Stimulated activated naive CD8-positive, alpha-beta T cell treated with anti-CD3 and anti-CD28 coated beads, Interleukin-15, amount 100 ng/mL, for 72 hours (primary cell): ENCODE measurements at regions not wholly inside any gene's neighbourhood (a gene's known extent, or its start where the extent isn't known, plus 50 kb on each side); places are given as distances from the start of the nearest gene placed in this dataset.

ENCODE experiments used
- ATAC-seq: fragments of 150-1000 bp; cut with Tn5 transposase; 2 replicates; pipeline ENCODE4 v1.10.0; 2021; ENCODE audit warnings: mild to moderate bottlenecking, moderate library complexity
- DNase-seq, 2 donors: peaks; one replicate each; pipeline ENCODE4 v3.0.0; 2021 to 2022
- H3K27ac Mint-ChIP-seq, 2 donors: one replicate each; pipeline ENCODE4 v1.8.0; 2022; ENCODE audit warnings: mild to moderate bottlenecking in 2 of 2, mixed read lengths in 2 of 2, moderate library complexity in 2 of 2
- H3K27me3 Mint-ChIP-seq: one replicate; pipeline ENCODE4 v1.8.0; 2022; ENCODE audit warnings: mixed read lengths
- H3K4me1 Mint-ChIP-seq: one replicate; pipeline ENCODE4 v1.8.0; 2022; ENCODE audit warnings: mild to moderate bottlenecking, mixed read lengths
- H3K4me3 Mint-ChIP-seq, 2 donors: one replicate each; pipeline ENCODE4 v1.8.0; 2022; ENCODE audit warnings: mild to moderate bottlenecking in 2 of 2, mixed read lengths in 2 of 2, moderate library complexity in 1 of 2
- H3K9me3 Mint-ChIP-seq, 2 donors: one replicate each; pipeline ENCODE4 v1.8.0; 2022; ENCODE audit warnings: mixed read lengths in 2 of 2

DNA sequence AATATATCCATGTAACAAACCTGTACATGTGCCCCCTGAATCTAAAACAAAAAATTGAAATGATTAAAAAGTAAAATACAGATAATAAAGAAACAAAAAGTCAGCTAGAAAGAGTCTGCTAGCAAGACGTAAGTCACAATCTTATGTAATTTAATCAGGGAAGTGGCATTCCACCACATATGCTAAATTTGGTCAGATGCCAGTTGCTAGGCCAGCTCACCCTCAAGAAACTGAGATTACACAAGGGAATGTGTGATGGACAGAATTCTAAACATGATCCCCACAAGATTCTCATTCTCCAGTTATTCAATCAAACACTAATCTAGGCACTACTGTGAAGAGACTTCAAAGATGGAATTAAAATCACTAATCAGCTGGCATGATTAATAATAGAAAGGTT is 689.3 kb downstream of the CENPC start:
- Mint-ChIP-seq H3K4me1 (no peaks in the 10 kb centered on the region), H3K4me3 (no peak overlapping the region), H3K9me3 (peaks cover 4 to 7% of the 10 kb centered on the region in 2 donors), H3K27ac (no peak overlapping the region), H3K27me3 (no peaks in the 10 kb centered on the region)
- DNase-seq = no peak
- ATAC-seq = no peak

DNA sequence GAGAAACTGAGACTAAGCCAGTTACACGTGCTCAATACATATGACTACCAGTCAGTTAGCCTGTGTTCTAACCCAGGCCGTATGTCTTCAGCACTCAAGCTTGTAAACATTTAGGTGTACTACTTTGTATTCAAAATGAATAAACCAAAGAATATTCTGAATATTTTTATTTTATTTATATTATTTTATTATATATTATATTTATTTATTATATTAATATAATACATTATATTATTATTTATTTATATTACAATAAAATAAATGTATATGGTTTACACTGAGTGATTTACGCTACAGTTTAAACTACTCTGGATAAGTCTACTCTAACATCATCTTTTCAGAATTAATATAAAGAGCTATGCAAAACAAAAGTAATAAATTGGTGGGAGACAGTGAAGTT is 691.5 kb downstream of the CENPC start:
- Mint-ChIP-seq H3K27me3 (no peaks in the 10 kb centered on the region), H3K9me3 (peaks cover 4 to 7% of the 10 kb centered on the region in 2 donors), H3K27ac (no peak overlapping the region), H3K4me3 (no peak overlapping the region), H3K4me1 (no peaks in the 10 kb centered on the region)
- ATAC-seq = no peak
- DNase-seq = no peak

GRCh38 chr4:66852843-66853242 is 692.5 kb downstream of the CENPC start:
- Mint-ChIP-seq H3K27me3 (no peaks in the 10 kb centered on the region), H3K4me1 (no peaks in the 10 kb centered on the region), H3K9me3 (peaks cover 4 to 7% of the 10 kb centered on the region in 2 donors), H3K27ac (no peak overlapping the region), H3K4me3 (no peak overlapping the region)
- DNase-seq (no peak), ATAC-seq (no peak)

DNA sequence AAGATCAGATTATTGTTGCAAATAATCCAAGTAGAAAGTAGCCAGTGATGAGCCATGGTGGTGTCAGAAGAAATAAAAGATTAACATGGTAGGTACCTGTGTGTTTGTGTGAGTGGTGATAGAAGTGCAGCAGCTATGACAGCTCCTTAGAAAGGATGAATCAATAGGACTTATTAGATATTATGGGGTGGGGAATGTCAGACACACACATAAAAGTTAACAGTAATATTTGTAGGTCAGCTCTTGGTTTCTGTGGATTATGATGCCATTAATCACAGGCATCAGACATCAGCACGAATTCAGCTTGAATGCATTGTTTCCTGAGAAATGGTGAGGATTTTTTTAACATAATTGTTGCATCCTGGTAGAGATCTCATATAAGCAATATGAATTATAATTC is 695.7 kb downstream of the CENPC start:
- Mint-ChIP-seq H3K4me1 (no peaks in the 10 kb centered on the region), H3K4me3 (no peak overlapping the region), H3K27ac (no peak overlapping the region), H3K27me3 (no peaks in the 10 kb centered on the region), H3K9me3 (peaks cover 2 to 4% of the 10 kb centered on the region in 2 donors)
- no peak for ATAC-seq
- no peak for DNase-seq

GRCh38 chr4:66842724-66843088 is 702.6 kb downstream of the CENPC start:
- H3K27me3 Mint-ChIP-seq = no peaks in the 10 kb centered on the region
- no peak overlapping the region for H3K27ac Mint-ChIP-seq
- H3K4me3 Mint-ChIP-seq = no peak overlapping the region
- DNase-seq = no peak
- no peak for ATAC-seq
- H3K4me1 Mint-ChIP-seq = no peaks in the 10 kb centered on the region
- H3K9me3 Mint-ChIP-seq = peaks cover 8 to 10% of the 10 kb centered on the region in 2 donors

GRCh38 chr4:66842026-66842723 is 703.1 kb downstream of the CENPC start:
- H3K27me3 Mint-ChIP-seq = no peaks in the 10 kb centered on the region
- H3K9me3 Mint-ChIP-seq = peaks cover 8 to 10% of the 10 kb centered on the region in 2 donors
- H3K27ac Mint-ChIP-seq = no peak overlapping the region
- DNase-seq = no peak
- H3K4me1 Mint-ChIP-seq = no peaks in the 10 kb centered on the region
- no peak overlapping the region for H3K4me3 Mint-ChIP-seq
- ATAC-seq = no peak

DNA sequence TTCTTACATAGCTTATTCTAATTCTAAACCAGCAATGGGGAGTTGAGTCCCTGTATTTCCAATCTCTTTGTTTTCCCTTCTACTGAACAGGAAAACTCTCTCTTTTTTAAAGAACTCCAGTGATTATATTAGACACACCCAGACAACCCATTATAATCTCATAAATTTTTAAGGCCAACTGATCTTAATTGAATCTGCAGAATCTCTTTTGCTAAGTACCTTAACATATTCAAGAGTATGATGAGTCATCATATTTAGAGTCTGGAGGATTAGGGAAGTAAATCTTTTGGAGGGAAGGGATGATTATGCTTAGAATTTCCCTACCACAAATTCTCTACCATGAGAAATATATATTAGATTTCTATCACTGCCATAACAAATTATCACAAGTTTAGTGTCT is 705.1 kb downstream of the CENPC start:
- ATAC-seq (no peak), DNase-seq (no peak)
- H3K9me3 Mint-ChIP-seq = peaks cover 8 to 10% of the 10 kb centered on the region in 2 donors
- H3K4me1 Mint-ChIP-seq = no peaks in the 10 kb centered on the region
- no peaks in the 10 kb centered on the region for H3K27me3 Mint-ChIP-seq
- no peak overlapping the region for H3K27ac Mint-ChIP-seq
- H3K4me3 Mint-ChIP-seq = no peak overlapping the region

DNA sequence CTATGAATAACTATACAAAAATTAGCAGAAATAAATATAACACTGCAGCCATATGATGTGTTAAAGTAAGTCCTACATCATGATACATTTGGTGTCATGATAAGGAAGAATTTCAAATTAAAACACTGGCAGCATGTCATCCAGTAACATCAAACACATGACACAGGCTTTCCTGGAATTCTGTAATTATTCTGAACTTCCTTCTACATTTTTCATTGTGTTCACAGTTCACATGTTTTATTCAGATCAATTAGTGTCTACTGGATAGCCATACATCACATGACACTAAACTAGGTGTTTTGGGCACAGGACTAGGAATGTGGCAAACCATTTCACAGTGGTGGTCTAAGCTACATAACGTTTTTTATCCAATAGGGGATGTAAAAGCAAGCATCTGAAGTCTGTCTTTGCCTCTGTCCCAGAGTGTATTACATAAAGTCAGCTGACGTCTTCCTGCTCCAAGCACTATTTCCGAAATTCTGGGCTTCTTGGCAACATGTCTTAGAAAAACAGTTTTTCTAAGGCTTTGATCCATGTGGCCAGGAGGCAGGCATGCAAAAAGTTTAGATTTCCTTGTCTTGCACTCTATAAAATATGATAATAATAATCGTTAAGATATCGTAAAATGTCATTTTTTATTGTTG is 707.9 kb downstream of the CENPC start:
- H3K9me3 Mint-ChIP-seq = peaks cover 4 to 10% of the 10 kb centered on the region in 2 donors
- no peaks in the 10 kb centered on the region for H3K4me1 Mint-ChIP-seq
- DNase-seq = no peak
- ATAC-seq = no peak
- no peaks in the 10 kb centered on the region for H3K27me3 Mint-ChIP-seq
- H3K27ac Mint-ChIP-seq = no peak overlapping the region
- no peak overlapping the region for H3K4me3 Mint-ChIP-seq

GRCh38 chr4:66829310-66829709 is 716.0 kb downstream of the CENPC start:
- no peak overlapping the region for H3K4me3 Mint-ChIP-seq
- H3K27me3 Mint-ChIP-seq = no peaks in the 10 kb centered on the region
- no peak overlapping the region for H3K27ac Mint-ChIP-seq
- H3K9me3 Mint-ChIP-seq = peaks cover 5 to 6% of the 10 kb centered on the region in 2 donors
- DNase-seq (no peak), ATAC-seq (no peak)
- no peaks in the 10 kb centered on the region for H3K4me1 Mint-ChIP-seq

- DNase-seq (no peak), ATAC-seq (no peak)
- H3K4me1 Mint-ChIP-seq = no peaks in the 10 kb centered on the region
- no peaks in the 10 kb centered on the region for H3K27me3 Mint-ChIP-seq
- no peak overlapping the region for H3K27ac Mint-ChIP-seq
- peaks cover 5 to 14% of the 10 kb centered on the region in 2 donors for H3K9me3 Mint-ChIP-seq
- H3K4me3 Mint-ChIP-seq = no peak overlapping the region
Observed at GRCh38 chr4:66820681-66821080, 724.6 kb downstream of the CENPC start.

DNA sequence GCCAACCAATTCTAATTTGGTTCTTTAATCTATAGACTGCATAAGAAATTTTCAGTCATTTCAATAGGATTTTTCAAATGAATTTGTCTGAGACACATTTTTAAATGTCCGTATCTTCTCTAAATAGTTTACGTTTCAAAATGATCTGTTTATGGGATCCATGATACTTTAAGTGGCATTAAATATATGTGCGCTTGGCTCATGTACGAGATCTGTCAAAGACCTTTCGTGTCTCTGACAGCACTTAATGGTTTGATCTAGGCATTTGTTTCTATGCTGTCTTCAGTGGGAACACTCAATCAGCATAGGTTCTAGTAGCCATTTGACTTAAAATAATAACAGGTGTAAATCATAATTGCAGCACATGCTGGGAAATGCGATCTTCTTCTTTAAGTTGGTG is 731.0 kb downstream of the CENPC start:
- H3K27ac Mint-ChIP-seq = no peak overlapping the region
- no peaks in the 10 kb centered on the region for H3K9me3 Mint-ChIP-seq
- H3K27me3 Mint-ChIP-seq = no peaks in the 10 kb centered on the region
- H3K4me1 Mint-ChIP-seq = no peaks in the 10 kb centered on the region
- no peak for DNase-seq
- H3K4me3 Mint-ChIP-seq = no peak overlapping the region
- ATAC-seq = no peak

GRCh38 chr4:66805582-66805981 is 739.7 kb downstream of the CENPC start:
- no peaks in the 10 kb centered on the region for H3K27me3 Mint-ChIP-seq
- DNase-seq = no peak
- H3K9me3 Mint-ChIP-seq = peaks cover 7 to 12% of the 10 kb centered on the region in 2 donors
- H3K4me3 Mint-ChIP-seq = no peak overlapping the region
- ATAC-seq = no peak
- no peaks in the 10 kb centered on the region for H3K4me1 Mint-ChIP-seq
- no peak overlapping the region for H3K27ac Mint-ChIP-seq

DNA sequence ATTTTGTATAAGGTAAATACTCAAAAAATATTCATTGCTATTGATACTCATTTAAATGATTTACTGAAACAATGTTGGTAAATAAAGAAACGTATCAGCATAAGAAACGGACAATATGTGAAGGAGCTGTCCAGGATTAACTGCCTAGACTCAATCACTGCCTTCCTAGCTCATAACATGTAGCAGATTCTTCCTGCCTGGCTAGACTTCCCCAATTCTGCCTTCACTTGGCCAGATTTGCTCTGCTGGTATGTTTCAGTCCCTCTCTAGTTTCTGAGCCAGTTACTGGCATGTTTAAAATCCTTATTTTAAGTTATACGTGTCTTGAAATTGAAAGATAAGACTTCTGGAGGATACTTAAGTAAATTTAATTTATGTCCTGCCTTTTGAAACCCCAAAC is 740.3 kb downstream of the CENPC start:
- Mint-ChIP-seq H3K9me3 (peaks cover 7 to 12% of the 10 kb centered on the region in 2 donors), H3K27me3 (no peaks in the 10 kb centered on the region), H3K27ac (no peak overlapping the region), H3K4me1 (no peaks in the 10 kb centered on the region), H3K4me3 (no peak overlapping the region)
- DNase-seq (no peak), ATAC-seq (no peak)

DNA sequence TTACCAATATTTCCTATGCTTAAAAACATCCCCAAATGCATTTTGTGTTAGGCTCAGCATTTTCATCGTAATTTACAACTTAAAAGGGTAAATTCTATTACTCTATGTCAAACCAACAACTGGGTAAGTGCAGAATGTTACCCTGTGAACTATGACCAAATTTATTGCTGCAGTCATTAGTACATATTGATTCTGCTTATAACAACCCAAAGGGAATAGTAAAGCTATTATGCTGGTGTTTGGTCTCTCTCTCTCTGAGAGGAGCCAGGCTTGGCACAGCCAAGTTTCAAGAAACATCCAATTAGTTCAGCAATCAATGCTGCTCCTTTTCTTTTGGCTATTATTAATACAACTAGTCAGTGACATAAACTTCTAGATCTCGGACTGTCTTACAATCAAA is 747.7 kb downstream of the CENPC start:
- DNase-seq (no peak), ATAC-seq (no peak)
- H3K9me3 Mint-ChIP-seq = peaks cover 7 to 12% of the 10 kb centered on the region in 2 donors
- H3K4me3 Mint-ChIP-seq = no peak overlapping the region
- no peaks in the 10 kb centered on the region for H3K4me1 Mint-ChIP-seq
- no peaks in the 10 kb centered on the region for H3K27me3 Mint-ChIP-seq
- H3K27ac Mint-ChIP-seq = no peak overlapping the region

DNA sequence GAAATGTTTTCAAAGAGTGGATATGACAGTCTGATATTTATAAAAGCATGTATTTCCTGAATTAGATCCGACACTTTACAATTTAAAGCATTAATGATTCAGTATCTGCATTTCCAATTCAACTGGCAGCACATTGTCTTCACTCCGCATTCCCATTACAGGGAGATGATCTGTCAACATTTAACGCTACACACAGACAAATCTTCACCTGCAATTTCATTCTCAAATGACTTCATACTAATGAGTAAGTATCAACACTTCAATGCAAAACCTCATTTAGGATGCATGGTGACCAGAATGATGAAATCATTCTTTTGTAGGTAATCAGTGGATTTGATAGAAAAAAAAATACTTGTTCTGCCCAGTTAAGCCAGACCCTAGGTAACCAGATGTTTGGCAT is 749.6 kb downstream of the CENPC start:
- Mint-ChIP-seq H3K27ac (no peak overlapping the region), H3K9me3 (peaks cover 0 to 5% of the 10 kb centered on the region in 2 donors), H3K4me3 (no peak overlapping the region), H3K27me3 (no peaks in the 10 kb centered on the region), H3K4me1 (no peaks in the 10 kb centered on the region)
- ATAC-seq = no peak
- no peak for DNase-seq

- no peak overlapping the region for H3K27ac Mint-ChIP-seq
- DNase-seq = no peak
- ATAC-seq = no peak
- no peaks in the 10 kb centered on the region for H3K27me3 Mint-ChIP-seq
- H3K9me3 Mint-ChIP-seq = peaks cover 0 to 5% of the 10 kb centered on the region in 2 donors
- H3K4me1 Mint-ChIP-seq = no peaks in the 10 kb centered on the region
- H3K4me3 Mint-ChIP-seq = no peak overlapping the region
Observed at GRCh38 chr4:66794390-66795034, 750.8 kb downstream of the CENPC start.
